Left lung (tissue), 4 donors: ENCODE measurements at regions not wholly inside any gene's neighbourhood (a gene's known extent, or its start where the extent isn't known, plus 50 kb on each side); places are given as distances from the start of the nearest gene placed in this dataset.

ENCODE experiments used
- ATAC-seq: fragments of 200-7000 bp; cut with Tn5 transposase; one replicate; pipeline ENCODE4 v1.9.1; 2020; ENCODE audit warnings: moderate library complexity
- DNase-seq, 4 donors: peaks; one replicate each; pipeline ENCODE4 v3.0.0-alpha.2; 2013 to 2020
- H3K27ac ChIP-seq, 2 donors: fragments of 200-600 bp; sonication (generic) in 1 of 2; one replicate each; pipeline versions ENCODE4 v1.5.0 to v1.8.0; 2020 to 2021
- H3K27me3 ChIP-seq, 2 donors: fragments of 200-600 bp; sonication (generic) in 1 of 2; one replicate each; pipeline versions ENCODE4 v1.5.0 to v1.8.0; 2020 to 2021
- H3K36me3 ChIP-seq, 2 donors: fragments of 200-600 bp; sonication (generic) in 1 of 2; one replicate each; pipeline versions ENCODE4 v1.5.0 to v1.8.0; 2020 to 2021
- H3K4me1 ChIP-seq, 2 donors: fragments of 200-600 bp; one replicate each; pipeline ENCODE4 v1.8.0; 2021
- H3K4me3 ChIP-seq, 2 donors: fragments of 200-600 bp; sonication (generic) in 1 of 2; one replicate each; pipeline versions ENCODE4 v1.5.0 to v1.8.0; 2020 to 2021; ENCODE audit warnings: mild to moderate bottlenecking in 1 of 2
- H3K9me3 ChIP-seq, 2 donors: fragments of 200-600 bp; sonication (generic) in 1 of 2; one replicate each; pipeline versions ENCODE4 v1.5.0 to v1.8.0; 2020 to 2021
- intact Hi-C, 2 donors: fragments of 100-400 bp; cut with DNase I; formaldehyde crosslinking; loops; one replicate each; pipeline versions ENCODE4 v1.11.2 to v1.14.2; 2022
- TF ChIP-seq, protein P1 (sequence below), 2 donors: fragments of 200-600 bp; sonication (generic) in 1 of 2; IDR thresholded peaks; one replicate each; pipeline versions ENCODE4 v1.5.0 to v1.8.0; 2021; ENCODE audit warnings: antibody characterized with exemption in 2 of 2
- donor health status: DM: no; HTN: yes; CAD: no.
- donor health status: DM: no; HTN: no; CAD: no.

DNA sequence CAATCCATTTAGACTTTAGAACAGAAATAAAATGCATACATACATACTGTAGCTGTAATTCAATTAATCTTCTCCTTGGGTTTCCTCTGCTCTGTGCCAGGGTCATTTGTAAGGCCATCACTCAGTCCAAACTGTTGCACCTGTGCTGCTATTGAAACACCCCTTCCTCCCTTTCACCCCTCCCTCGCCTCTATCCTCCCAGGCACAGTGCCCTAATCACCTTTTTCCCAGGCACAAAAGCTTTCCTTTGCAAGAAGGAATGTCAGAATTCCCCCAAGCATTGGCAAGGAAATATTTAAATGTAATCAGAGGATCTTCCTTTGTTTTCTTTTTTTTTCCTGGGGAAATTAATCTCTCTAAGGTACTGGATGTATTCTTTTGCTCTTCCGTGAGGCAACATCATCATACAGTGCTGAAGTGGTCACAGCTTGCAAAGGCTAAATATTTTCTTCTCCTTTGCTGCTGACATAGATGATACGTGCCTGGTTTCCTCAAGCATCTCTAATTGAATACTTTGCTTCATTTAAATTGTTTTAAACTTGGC lies 339.3 kb upstream of the NR5A2 start:
- Histone ChIP-seq H3K4me3 (no peak overlapping the region), H3K27me3 (no peaks in the 10 kb centered on the region), H3K9me3 (no peaks in the 10 kb centered on the region), H3K27ac (no peak overlapping the region), H3K36me3 (no peaks in the 10 kb centered on the region), H3K4me1 (peaks cover 0 to 30% of the 10 kb centered on the region in 2 donors)
- intact Hi-C loops = no loop called here
- ATAC-seq (no peak), DNase-seq (no peak)
- TF ChIP-seq, protein P1, sequence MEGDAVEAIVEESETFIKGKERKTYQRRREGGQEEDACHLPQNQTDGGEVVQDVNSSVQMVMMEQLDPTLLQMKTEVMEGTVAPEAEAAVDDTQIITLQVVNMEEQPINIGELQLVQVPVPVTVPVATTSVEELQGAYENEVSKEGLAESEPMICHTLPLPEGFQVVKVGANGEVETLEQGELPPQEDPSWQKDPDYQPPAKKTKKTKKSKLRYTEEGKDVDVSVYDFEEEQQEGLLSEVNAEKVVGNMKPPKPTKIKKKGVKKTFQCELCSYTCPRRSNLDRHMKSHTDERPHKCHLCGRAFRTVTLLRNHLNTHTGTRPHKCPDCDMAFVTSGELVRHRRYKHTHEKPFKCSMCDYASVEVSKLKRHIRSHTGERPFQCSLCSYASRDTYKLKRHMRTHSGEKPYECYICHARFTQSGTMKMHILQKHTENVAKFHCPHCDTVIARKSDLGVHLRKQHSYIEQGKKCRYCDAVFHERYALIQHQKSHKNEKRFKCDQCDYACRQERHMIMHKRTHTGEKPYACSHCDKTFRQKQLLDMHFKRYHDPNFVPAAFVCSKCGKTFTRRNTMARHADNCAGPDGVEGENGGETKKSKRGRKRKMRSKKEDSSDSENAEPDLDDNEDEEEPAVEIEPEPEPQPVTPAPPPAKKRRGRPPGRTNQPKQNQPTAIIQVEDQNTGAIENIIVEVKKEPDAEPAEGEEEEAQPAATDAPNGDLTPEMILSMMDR (IDR thresholded peaks at IDR 0.05) = no peak

DNA sequence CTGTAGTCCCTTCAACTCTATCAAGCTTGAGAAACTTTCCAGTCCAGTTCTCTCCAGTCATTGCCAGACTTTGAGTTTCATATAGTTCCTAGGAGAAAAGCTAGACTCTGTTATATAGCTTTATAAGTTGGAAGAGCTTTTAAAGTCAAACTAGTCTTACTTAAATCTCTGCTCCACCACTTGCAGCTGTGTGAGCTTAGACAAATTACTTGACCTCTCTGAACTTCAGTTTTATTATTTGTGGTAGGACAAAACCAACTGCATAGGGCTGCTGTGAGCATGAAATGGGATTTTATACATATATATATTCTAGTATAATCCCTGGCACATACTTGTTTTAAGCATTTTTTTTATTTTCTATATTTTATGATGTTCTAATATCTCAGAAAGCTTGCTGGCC lies 338.7 kb upstream of the NR5A2 start:
- H3K4me3 ChIP-seq = no peak overlapping the region
- no peaks in the 10 kb centered on the region for H3K36me3 ChIP-seq
- DNase-seq (no peak), ATAC-seq (no peak)
- no peak overlapping the region for H3K27ac ChIP-seq
- peaks cover 0 to 30% of the 10 kb centered on the region in 2 donors for H3K4me1 ChIP-seq
- TF ChIP-seq, protein P1 (IDR thresholded peaks at IDR 0.05) = no peak
- intact Hi-C loops = no loop called here
- H3K9me3 ChIP-seq = no peaks in the 10 kb centered on the region
- H3K27me3 ChIP-seq = no peaks in the 10 kb centered on the region

DNA sequence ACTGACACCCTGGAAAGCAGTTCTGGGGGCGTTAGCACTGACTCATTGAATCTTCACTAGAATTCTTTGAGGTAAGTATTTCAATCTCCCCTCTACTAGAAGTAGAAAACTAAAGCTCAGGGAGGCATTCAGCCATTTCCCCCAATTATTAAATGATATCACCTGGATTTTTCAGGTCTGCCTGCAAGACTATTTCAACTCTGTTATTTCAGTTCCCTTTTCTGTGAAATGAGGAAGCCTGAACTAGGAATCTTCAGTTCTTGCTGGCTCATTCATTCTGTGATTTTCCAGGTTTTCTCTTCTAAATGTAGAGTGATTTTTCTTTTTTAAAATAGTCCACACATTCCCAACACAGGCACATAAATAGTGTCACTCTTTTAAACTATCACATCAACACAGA lies 337.0 kb upstream of the NR5A2 start:
- H3K27me3 ChIP-seq = no peaks in the 10 kb centered on the region
- peaks cover 0 to 22% of the 10 kb centered on the region in 2 donors for H3K4me1 ChIP-seq
- no peak overlapping the region for H3K27ac ChIP-seq
- intact Hi-C loops = no loop called here
- DNase-seq (no peak), ATAC-seq (no peak)
- H3K9me3 ChIP-seq = no peaks in the 10 kb centered on the region
- no peak overlapping the region for H3K4me3 ChIP-seq
- no peaks in the 10 kb centered on the region for H3K36me3 ChIP-seq
- TF ChIP-seq, protein P1 (IDR thresholded peaks at IDR 0.05) = no peak

DNA sequence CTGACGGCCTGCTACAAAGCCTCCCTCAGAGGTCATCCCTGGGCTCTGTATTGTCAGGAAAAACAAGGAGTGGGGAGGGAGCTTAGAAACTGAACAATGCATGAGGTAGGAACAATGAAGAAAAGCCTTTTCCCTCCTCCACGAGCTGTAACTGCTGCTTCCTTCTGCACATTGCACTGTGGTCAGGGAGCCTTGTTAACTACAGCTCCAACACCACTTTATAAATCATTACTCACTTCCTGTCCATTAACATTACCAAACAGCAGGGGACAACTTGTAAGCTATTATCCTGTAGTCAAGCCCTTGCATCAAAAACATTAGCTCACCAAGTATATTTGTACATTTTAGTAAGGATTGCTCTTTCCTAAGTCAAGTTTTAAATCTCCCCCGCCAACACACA lies 336.0 kb upstream of the NR5A2 start:
- Histone ChIP-seq H3K9me3 (no peaks in the 10 kb centered on the region), H3K36me3 (no peaks in the 10 kb centered on the region), H3K27ac (peak overlapping the region in 1 of 2 donors; percentile 57), H3K27me3 (no peaks in the 10 kb centered on the region), H3K4me1 (peaks cover 0 to 21% of the 10 kb centered on the region in 2 donors), H3K4me3 (no peak overlapping the region)
- ATAC-seq (peak; percentile 93), DNase-seq (no peak)
- TF ChIP-seq, protein P1 (IDR thresholded peaks at IDR 0.05) = no peak
- intact Hi-C loops = no loop called here

DNA sequence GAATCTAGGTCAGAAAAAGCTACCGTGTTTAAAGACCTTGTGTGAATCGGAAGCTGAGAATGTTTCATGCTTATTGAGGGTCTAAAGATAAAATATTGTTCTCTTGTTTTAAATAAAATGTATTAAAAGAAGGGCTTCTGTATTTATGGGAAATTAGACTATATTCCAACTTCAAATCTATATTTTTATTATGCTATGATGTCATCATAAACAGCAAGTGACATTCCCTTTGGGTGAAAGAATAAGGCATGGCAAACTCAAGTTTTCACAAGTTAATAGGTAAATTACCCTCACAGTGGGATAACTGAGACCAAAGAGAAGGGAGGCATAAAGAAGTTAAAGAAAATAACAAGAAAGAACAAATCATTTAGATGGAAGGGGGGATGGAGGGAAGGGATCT lies 333.8 kb upstream of the NR5A2 start:
- H3K4me1 ChIP-seq = peaks cover 0 to 21% of the 10 kb centered on the region in 2 donors
- H3K27me3 ChIP-seq = no peaks in the 10 kb centered on the region
- H3K4me3 ChIP-seq = no peak overlapping the region
- no peaks in the 10 kb centered on the region for H3K9me3 ChIP-seq
- intact Hi-C loops = no loop called here
- no peaks in the 10 kb centered on the region for H3K36me3 ChIP-seq
- DNase-seq (no peak), ATAC-seq (no peak)
- TF ChIP-seq, protein P1 (IDR thresholded peaks at IDR 0.05) = no peak
- H3K27ac ChIP-seq = no peak overlapping the region
